A673 (cell line): ENCODE measurements at regions not wholly inside any gene's neighbourhood (a gene's known extent, or its start where the extent isn't known, plus 50 kb on each side); places are given as distances from the start of the nearest gene placed in this dataset.

Experiments used
- BruUV-seq: library from RNA; stranded (reverse); fragments of 400-500 nt; replicated peaks from 2 replicates; lab custom pipeline; 2021; lab: Mats Ljungman, UMichigan
- CTCF ChIA-PET: fragments of 300-600 bp; sonication (Branson Sonifier 250); formaldehyde crosslinking; loops from one replicate; lab custom pipeline; 2022; ENCODE audit warnings: antibody characterized with exemption; lab: Charles Lee
- POLR2A ChIA-PET: fragments of 300-600 bp; sonication (Branson Sonifier 250); formaldehyde crosslinking; loops from one replicate; lab custom pipeline; 2022; ENCODE audit warnings: antibody characterized with exemption; ENCODE audit not compliant: low non-redundant PET; lab: Charles Lee
- DNase-seq: peaks from one replicate; pipeline ENCODE4 v3.0.0-alpha.2; 2015; ENCODE audit warnings: low spot score
- H3K27ac ChIP-seq: fragments of 200-600 bp; sonication (generic); 2 replicates; pipeline ENCODE4 v1.5.1; 2016; ENCODE audit warnings: mixed run types, low read depth, mild to moderate bottlenecking, mixed read lengths, antibody characterized with exemption, low read length; ENCODE audit not compliant: poor library complexity, severe bottlenecking
- H3K27me3 ChIP-seq: fragments of 200-600 bp; sonication (generic); replicated peaks from 2 replicates; pipeline ENCODE4 v1.6.1; 2017; ENCODE audit warnings: mixed run types, low read depth, mild to moderate bottlenecking, mixed read lengths, antibody characterized with exemption, low read length; ENCODE audit not compliant: insufficient read depth, poor library complexity
- H3K36me3 ChIP-seq: fragments of 200-600 bp; sonication (generic); 2 replicates; pipeline ENCODE4 v1.6.1; 2016; ENCODE audit warnings: mixed run types, mild to moderate bottlenecking, mixed read lengths, antibody characterized with exemption, low read length; ENCODE audit not compliant: insufficient read depth, poor library complexity, severe bottlenecking
- H3K4me1 ChIP-seq: fragments of 200-600 bp; sonication (generic); 2 replicates; pipeline ENCODE4 v1.6.1; 2017; ENCODE audit warnings: mixed run types, mild to moderate bottlenecking, mixed read lengths, antibody characterized with exemption, low read length; ENCODE audit not compliant: insufficient read depth, poor library complexity, severe bottlenecking
- H3K4me3 ChIP-seq: fragments of 200-600 bp; sonication (generic); 2 replicates; pipeline ENCODE4 v1.5.1; 2016; ENCODE audit warnings: low read depth, mixed run types, mild to moderate bottlenecking, mixed read lengths, low read length; ENCODE audit not compliant: poor library complexity, severe bottlenecking
- H3K9me3 ChIP-seq: fragments of 200-600 bp; sonication (generic); 2 replicates; pipeline ENCODE4 v1.6.1; 2016; ENCODE audit warnings: mixed run types, low read depth, mild to moderate bottlenecking, mixed read lengths, antibody characterized with exemption, low read length; ENCODE audit not compliant: poor library complexity, severe bottlenecking
- CTCF ChIP-seq: fragments of 300-800, 200-600 bp; sonication (generic); conservative IDR thresholded peaks from 2 replicates; pipeline ENCODE4 v1.5.1; 2017; ENCODE audit warnings: low read depth, mild to moderate bottlenecking, antibody characterized with exemption, low read length, moderate library complexity, mixed read lengths
- EZH2 ChIP-seq: fragments of 200-600 bp; sonication (generic); IDR thresholded peaks from 2 replicates; pipeline ENCODE4 v1.6.1; 2017; ENCODE audit warnings: borderline replicate concordance, low read depth, mild to moderate bottlenecking, mixed read lengths, antibody characterized with exemption, low read length; ENCODE audit not compliant: poor library complexity, severe bottlenecking
- intact Hi-C: fragments of 100-400 bp; cut with micrococcal nuclease; formaldehyde crosslinking; loops from one replicate; pipeline ENCODE4 v1.10.0; 2022; ENCODE audit not compliant: unreplicated experiment

GRCh38 chr14:53692451-53692850, 264.2 kb downstream of the BMP4 start:
- Histone ChIP-seq H3K36me3 (no peaks in the 10 kb centered on the region), H3K4me1 (no peaks in the 10 kb centered on the region), H3K27ac (no peak overlapping the region), H3K4me3 (no peak overlapping the region), H3K9me3 (no peaks in the 10 kb centered on the region), H3K27me3 (peaks cover 26% of the 10 kb centered on the region)
- intact Hi-C loops: no loop called here
- POLR2A ChIA-PET: interaction anchor here (0.7 kb wide), 1 partner anchor 363 kb away, joined by 4 read pairs; no protein-coding TSS in a partner anchor
- no peak for DNase-seq
- CTCF ChIA-PET: no interaction called here
- TF ChIP-seq CTCF (no peak), EZH2 (no peak)
- no TSS peak for BruUV-seq

GRCh38 chr14:53683229-53683628, 273.4 kb downstream of the BMP4 start:
- no peak overlapping the region for H3K27ac ChIP-seq
- H3K9me3 ChIP-seq: no peaks in the 10 kb centered on the region
- no peaks in the 10 kb centered on the region for H3K36me3 ChIP-seq
- ChIA-PET CTCF (no interaction called here), POLR2A (no interaction called here)
- TF ChIP-seq CTCF (no peak), EZH2 (no peak)
- BruUV-seq: no TSS peak
- no peak for DNase-seq
- no peak overlapping the region for H3K4me3 ChIP-seq
- H3K4me1 ChIP-seq: no peaks in the 10 kb centered on the region
- no peaks in the 10 kb centered on the region for H3K27me3 ChIP-seq
- intact Hi-C loops: no loop called here

- CTCF ChIA-PET: no interaction called here
- TF ChIP-seq EZH2 (no peak), CTCF (no peak)
- H3K36me3 ChIP-seq: no peaks in the 10 kb centered on the region
- POLR2A ChIA-PET: no interaction called here
- H3K4me1 ChIP-seq: no peaks in the 10 kb centered on the region
- DNase-seq: no peak
- no peaks in the 10 kb centered on the region for H3K9me3 ChIP-seq
- BruUV-seq: no TSS peak
- H3K4me3 ChIP-seq: no peak overlapping the region
- H3K27me3 ChIP-seq: no peaks in the 10 kb centered on the region
- no peak overlapping the region for H3K27ac ChIP-seq
- intact Hi-C loops: no loop called here
Measured at GRCh38 chr14:53672526-53672925, 284.1 kb downstream of the BMP4 start.
